ENCODE measurements at regions not wholly inside any gene's neighbourhood (a gene's known extent, or its start where the extent isn't known, plus 50 kb on each side); places are given as distances from the start of the nearest gene placed in this dataset.

GRCh38 chr6:170210651-170211403 lies 80.1 kb downstream of the DLL1 start:
- Histone ChIP-seq H3K27ac (ENCODE audit: low read depth, low read length) (no peak overlapping the region), H3K14ac (ENCODE audit: insufficient read length) (no peak overlapping the region), H4K91ac (replicated peaks; ENCODE audit: insufficient read length, low read length) (no peak overlapping the region), H3K4me2 (ENCODE audit: insufficient read depth in 1 of 2, low read depth in 2 of 2, low read length in 2 of 2) (no peak overlapping the region), H4K8ac (ENCODE audit: extremely low read depth, insufficient read depth, low read length) (no peak overlapping the region), H3K27me3 (replicated peaks in 1 of 4; ENCODE audit: control insufficient read depth in 3 of 4, extremely low read depth in 1 of 4, insufficient read depth in 3 of 4, low read length in 3 of 4) (no peaks in the 10 kb centered on the region; a peak in 1 of 7 replicates), H2BK15ac (ENCODE audit: low read length) (no peak overlapping the region), H3K4me1 (replicated peaks in 1 of 4; ENCODE audit: control insufficient read depth in 3 of 4, insufficient read depth in 4 of 4, low read length in 3 of 4) (no peaks in the 10 kb centered on the region), H3K9me3 (ENCODE audit: insufficient read depth in 2 of 2, low read depth in 1 of 2, low read length in 1 of 2) (peaks cover 0 to 6% of the 10 kb centered on the region in 2 experiments; a peak in 2 of 4 replicates), H3K4ac (replicated peaks; ENCODE audit: insufficient read length, low read depth, low read length) (no peak overlapping the region), H3K18ac (ENCODE audit: extremely low read depth, low read length) (no peak overlapping the region), H3K79me2 (ENCODE audit: control insufficient read depth in 1 of 2, insufficient read depth in 2 of 2, low read length in 2 of 2) (no peaks in the 10 kb centered on the region), H2AFZ (ENCODE audit: low read length) (no peak overlapping the region), H3K79me1 (ENCODE audit: low read depth, low read length) (no peaks in the 10 kb centered on the region; the same call in 1 of the 2 replicates), H3K4me3 (ENCODE audit: extremely low read depth in 1 of 4, insufficient read depth in 2 of 4, low read depth in 3 of 4, low read length in 4 of 4) (no peak overlapping the region), H3K36me3 (ENCODE audit: control insufficient read depth in 2 of 4, insufficient read depth in 4 of 4, low read length in 3 of 4) (no peaks in the 10 kb centered on the region), H2AK5ac (ENCODE audit: low read depth, low read length) (no peak overlapping the region), H2BK12ac (ENCODE audit: low read depth, low read length) (no peak overlapping the region), H4K20me1 (replicated peaks in 1 of 2; ENCODE audit: control insufficient read depth in 1 of 2, insufficient read depth in 2 of 2, low read length in 2 of 2) (peaks cover 0 to 5% of the 10 kb centered on the region in 2 experiments), H3K23me2 (ENCODE audit: low read depth, low read length) (no peaks in the 10 kb centered on the region; the same call in 1 of the 2 replicates), H3K23ac (ENCODE audit: insufficient read length) (no peak overlapping the region), H3K9ac (replicated peaks in 1 of 4; ENCODE audit: extremely low read depth in 1 of 4, low read depth in 3 of 4, low read length in 3 of 4) (no peak overlapping the region), H2BK120ac (replicated peaks; ENCODE audit: low read depth, low read length) (no peak overlapping the region), H2BK5ac (ENCODE audit: low read depth, low read length) (no peak overlapping the region), H2BK20ac (ENCODE audit: low read length) (no peak overlapping the region), H4K5ac (ENCODE audit: insufficient read length, low read depth, low read length) (no peak overlapping the region), H3K56ac (replicated peaks; ENCODE audit: insufficient read length, low read depth, low read length) (no peak overlapping the region)
- TF ChIP-seq GTF2F1 (IDR thresholded peaks at IDR 0.05; ENCODE audit: borderline replicate concordance, low read depth, low read length) (no peak), RAD21 (IDR thresholded peaks at IDR 0.05 in 1 of 2, conservative IDR thresholded peaks at IDR 0.05 in 1 of 2; ENCODE audit: low read depth in 2 of 2, low read length in 2 of 2) (no peak), PHF8 (conservative IDR thresholded peaks at IDR 0.05; ENCODE audit: low read depth, low read length) (no peak), KDM4A (IDR thresholded peaks at IDR 0.05; ENCODE audit: low read depth, low read length, severe bottlenecking) (no peak), CREB1 (IDR thresholded peaks at IDR 0.05) (no peak), CTCF (IDR thresholded peaks at IDR 0.05; ENCODE audit: control extremely low read depth in 1 of 3, insufficient read depth in 1 of 3, low read depth in 1 of 3, low read length in 3 of 3) (no peak), EZH2 (IDR thresholded peaks at IDR 0.05; ENCODE audit: low read depth, low read length, severe bottlenecking) (no peak), CHD1 (IDR thresholded peaks at IDR 0.05; ENCODE audit: low read depth, low read length) (no peak), JUN (IDR thresholded peaks at IDR 0.05; ENCODE audit: low read depth, low read length) (no peak)
- DNase-seq (ENCODE audit: low read depth in 1 of 2, low spot score in 2 of 2) (peak in 1 of 2 experiments; percentile 39), FAIRE-seq (no peak)
- WGBS, 2 experiments (ENCODE audit: extremely low coverage in 1 of 2, insufficient coverage in 1 of 2, insufficient read length in 1 of 2, insufficient replicate concordance in 2 of 2, low coverage in 1 of 2, low lambda C conversion rate in 2 of 2, missing lambda C conversion rate in 1 of 2), result 85% methylated on average over 9 of the region's 11 CpGs; no CpG with 5 or more reads in 1 of the 2 experiments
- ChIA-PET CTCF (ENCODE audit: partially characterized antibody) (interaction anchor here (0.9 kb wide), 1 partner anchor 15 kb away, joined by 3 read pairs; no protein-coding TSS in a partner anchor), POLR2A (ENCODE audit: partially characterized antibody) (no interaction called here)

Data from H1 (cell line).